GM12864 (cell line): ENCODE measurements at regions not wholly inside any gene's neighbourhood (a gene's known extent, or its start where the extent isn't known, plus 50 kb on each side); places are given as distances from the start of the nearest gene placed in this dataset.

Experiments
- DNase-seq: peaks from one replicate; pipeline ENCODE4 v3.0.0-alpha.2; 2011; ENCODE audit warnings: low read depth
- H3K4me3 ChIP-seq: 2 replicates; pipeline ENCODE4 v1.5.1; 2011; ENCODE audit warnings: mild to moderate bottlenecking, low read depth, low read length, control low read depth
- TF ChIP-seq, protein P1 (sequence below): IDR thresholded peaks from 2 replicates; pipeline ENCODE4 v1.5.1; 2011; ENCODE audit warnings: low read depth, mild to moderate bottlenecking, moderate library complexity, low read length, control low read depth, inconsistent platforms; ENCODE audit errors: missing control alignments

DNA sequence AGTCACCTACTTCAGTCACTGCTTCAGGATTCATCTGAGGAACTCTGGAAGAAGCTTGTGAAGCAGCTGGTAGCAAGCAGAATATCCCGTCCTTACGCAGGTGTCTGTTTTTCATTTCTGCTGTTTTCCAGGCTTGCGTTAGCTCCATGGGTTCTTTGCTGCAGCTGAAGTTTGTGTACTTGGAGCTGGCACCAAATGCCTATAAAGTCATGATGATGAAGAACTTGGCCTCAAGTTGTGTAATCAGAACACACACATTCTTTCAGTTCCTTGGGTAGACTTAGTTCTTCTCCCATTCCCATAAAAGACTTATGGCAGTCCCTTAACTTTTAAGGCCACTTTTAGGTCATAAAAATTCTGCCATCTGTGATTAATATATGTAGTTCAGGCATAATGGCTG is 116.7 kb downstream of the LRRC70 start:
- no peak for DNase-seq
- H3K4me3 ChIP-seq, result no peak overlapping the region
- TF ChIP-seq, protein P1, sequence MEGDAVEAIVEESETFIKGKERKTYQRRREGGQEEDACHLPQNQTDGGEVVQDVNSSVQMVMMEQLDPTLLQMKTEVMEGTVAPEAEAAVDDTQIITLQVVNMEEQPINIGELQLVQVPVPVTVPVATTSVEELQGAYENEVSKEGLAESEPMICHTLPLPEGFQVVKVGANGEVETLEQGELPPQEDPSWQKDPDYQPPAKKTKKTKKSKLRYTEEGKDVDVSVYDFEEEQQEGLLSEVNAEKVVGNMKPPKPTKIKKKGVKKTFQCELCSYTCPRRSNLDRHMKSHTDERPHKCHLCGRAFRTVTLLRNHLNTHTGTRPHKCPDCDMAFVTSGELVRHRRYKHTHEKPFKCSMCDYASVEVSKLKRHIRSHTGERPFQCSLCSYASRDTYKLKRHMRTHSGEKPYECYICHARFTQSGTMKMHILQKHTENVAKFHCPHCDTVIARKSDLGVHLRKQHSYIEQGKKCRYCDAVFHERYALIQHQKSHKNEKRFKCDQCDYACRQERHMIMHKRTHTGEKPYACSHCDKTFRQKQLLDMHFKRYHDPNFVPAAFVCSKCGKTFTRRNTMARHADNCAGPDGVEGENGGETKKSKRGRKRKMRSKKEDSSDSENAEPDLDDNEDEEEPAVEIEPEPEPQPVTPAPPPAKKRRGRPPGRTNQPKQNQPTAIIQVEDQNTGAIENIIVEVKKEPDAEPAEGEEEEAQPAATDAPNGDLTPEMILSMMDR, result no peak

DNA sequence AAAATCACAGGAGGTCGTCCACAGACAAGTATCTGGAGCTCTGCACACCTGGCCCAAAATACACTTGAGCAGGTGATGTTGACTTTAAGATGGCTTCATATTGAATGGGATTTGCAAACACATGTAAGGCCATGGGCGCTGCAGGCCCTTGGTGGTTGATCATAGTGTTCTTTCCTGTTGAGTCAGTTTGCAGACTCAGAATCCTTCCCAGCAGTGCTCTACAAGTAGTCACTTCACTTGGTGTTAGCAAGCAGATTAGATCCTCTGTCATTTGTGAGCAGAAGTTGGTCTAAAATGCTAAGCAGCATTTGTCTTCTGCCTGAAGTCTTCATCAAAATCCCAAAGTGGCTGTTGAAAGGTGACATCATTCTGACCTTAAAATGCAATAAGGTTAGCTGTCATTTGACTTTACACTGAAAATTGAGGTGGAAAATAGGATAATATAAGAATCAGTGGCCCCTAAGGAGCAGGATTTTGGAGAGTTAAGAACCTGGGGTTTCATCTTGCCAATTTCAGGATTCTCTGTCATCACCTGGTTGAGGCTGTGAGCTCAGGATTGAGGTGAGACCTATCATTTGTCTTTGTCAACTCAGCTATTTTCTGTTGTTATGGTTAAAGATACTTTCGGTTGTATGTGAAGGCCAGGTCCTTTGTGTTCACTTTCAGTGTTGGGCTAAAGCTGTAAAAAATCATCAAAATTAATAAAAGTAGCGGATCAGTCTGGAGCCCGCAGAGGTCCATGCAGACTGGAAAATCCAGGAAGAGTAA is 114.5 kb downstream of the LRRC70 start:
- no peak overlapping the region for H3K4me3 ChIP-seq
- no peak for DNase-seq
- TF ChIP-seq, protein P1, result no peak

DNA sequence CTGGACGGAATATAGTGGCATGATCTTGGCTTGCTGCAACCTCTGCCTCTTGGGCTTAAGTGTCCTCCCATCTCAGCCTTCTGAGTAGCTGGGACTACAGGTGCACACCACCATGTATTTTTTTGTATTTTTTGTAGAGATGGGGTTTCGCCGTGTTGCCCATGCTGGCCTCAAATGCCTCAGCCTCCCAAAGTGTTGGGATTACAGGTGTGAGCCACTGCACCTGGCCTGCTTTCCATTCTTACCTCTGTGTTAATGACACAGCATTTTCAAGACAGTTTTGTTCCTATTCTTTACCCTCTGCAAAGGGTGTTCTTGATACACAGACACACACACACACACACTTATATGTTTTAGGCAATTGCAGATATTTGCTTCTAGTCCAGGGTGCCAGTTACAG is 113.3 kb downstream of the LRRC70 start:
- TF ChIP-seq, protein P1, result no peak
- no peak for DNase-seq
- H3K4me3 ChIP-seq, result no peak overlapping the region

DNA sequence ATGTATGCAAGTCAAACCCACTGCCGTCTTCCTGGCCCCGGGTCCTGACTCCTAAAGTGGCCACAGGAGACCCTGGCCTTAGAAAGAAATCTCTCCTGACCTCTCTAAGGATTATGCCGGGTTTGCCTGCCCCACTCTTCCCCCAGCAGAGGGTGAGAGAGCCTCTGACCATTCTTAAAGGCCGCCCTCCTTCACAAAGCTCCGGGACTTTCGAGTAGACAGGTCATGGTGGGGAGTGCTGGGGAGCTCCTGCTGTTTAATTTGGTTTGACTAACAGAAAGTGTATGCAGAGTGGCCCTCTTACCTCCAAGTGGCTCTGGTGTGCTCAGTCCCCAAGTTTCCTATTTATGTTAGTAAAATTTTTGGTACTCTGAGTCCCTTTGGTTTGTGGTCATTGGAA is 111.8 kb downstream of the LRRC70 start:
- TF ChIP-seq, protein P1, result no peak
- no peak for DNase-seq
- no peak overlapping the region for H3K4me3 ChIP-seq

DNA sequence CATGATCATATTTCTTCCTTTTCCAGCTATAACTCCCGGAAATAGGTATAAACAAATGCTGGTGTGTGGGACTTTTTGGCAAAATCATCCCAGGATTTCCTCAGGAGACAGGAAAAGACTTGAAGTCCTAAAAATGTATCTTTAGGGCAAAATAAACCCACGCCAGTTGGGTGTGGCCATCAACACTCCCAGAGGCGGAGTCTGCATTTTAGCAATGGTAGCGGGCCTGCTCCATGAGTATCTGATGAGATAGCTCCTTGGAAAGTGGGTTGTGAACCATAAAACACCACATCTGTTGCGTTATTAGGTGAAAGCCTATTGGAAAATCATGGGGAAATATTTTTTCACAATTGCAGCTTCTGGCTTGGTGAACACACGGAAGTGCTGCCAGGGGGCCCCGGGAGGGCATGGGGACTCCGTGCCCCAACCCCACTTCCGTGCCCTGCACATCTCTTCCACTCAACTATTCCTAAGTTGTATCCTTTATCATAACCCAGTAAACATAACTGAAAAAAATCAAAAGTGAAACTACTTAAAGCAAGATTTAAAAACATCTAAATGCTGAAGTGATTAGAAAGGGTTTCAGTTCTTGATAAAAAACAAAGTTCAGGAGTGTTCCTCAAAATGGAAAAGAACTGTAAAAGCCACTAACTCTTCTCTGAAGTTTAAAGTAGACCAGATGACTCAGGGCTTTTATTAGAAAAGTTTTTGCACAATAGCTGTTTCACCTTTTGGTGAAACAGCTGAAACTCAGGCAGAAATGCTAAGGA is 111.2 kb downstream of the LRRC70 start:
- TF ChIP-seq, protein P1, result no peak
- no peak for DNase-seq
- H3K4me3 ChIP-seq, result no peak overlapping the region

DNA sequence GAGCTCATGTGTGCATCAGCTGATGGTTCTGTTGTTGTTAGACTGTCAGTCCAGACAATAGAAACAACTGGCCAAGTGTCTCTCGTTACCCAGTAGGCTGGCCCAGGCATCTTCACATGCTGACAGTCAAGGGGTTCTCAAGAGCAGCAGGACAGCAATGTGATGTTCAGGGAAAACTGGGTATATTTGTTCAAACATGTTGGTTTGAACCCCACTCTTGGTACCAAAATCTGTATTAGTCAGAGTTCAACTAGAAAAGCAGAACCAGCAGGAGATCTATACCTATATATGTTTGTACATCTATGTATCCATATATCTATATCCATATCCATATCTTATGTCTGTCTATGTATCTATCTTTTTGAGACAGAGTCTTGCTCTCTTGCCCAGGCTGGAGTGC is 108.1 kb downstream of the LRRC70 start:
- H3K4me3 ChIP-seq, result no peak overlapping the region
- no peak for DNase-seq
- TF ChIP-seq, protein P1, result no peak
